A673 (cell line): ENCODE measurements at regions not wholly inside any gene's neighbourhood (a gene's known extent, or its start where the extent isn't known, plus 50 kb on each side); places are given as distances from the start of the nearest gene placed in this dataset.

Experiments used
- EZH2 ChIP-seq: fragments of 200-600 bp; sonication (generic); IDR thresholded peaks from 2 replicates; pipeline ENCODE4 v1.6.1; 2017; ENCODE audit warnings: borderline replicate concordance, low read depth, mild to moderate bottlenecking, mixed read lengths, antibody characterized with exemption, low read length; ENCODE audit not compliant: poor library complexity, severe bottlenecking
- TF ChIP-seq, protein P1 (sequence below): fragments of 300-800, 200-600 bp; sonication (generic); conservative IDR thresholded peaks from 2 replicates; pipeline ENCODE4 v1.5.1; 2017; ENCODE audit warnings: low read depth, mild to moderate bottlenecking, antibody characterized with exemption, low read length, moderate library complexity, mixed read lengths

DNA sequence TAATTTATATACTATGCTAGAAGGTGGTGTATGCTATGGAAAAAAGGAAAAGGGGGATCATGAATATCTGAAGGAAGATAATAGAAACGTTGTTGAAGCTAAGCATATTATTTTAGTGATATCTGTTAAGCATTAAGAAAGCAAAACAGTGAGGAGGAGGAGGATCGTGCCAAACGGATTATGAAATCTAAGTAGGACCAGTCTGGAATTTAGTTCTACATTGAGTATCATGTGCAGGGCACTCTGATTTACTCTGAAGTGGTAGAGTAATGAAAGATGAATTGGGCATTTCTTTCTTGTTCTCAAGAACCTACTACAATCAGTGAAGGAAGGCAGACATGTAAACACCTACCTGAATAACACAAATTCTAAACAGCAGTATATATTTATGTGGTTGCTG lies 195.3 kb downstream of the CYB561 start:
- TF ChIP-seq, protein P1, sequence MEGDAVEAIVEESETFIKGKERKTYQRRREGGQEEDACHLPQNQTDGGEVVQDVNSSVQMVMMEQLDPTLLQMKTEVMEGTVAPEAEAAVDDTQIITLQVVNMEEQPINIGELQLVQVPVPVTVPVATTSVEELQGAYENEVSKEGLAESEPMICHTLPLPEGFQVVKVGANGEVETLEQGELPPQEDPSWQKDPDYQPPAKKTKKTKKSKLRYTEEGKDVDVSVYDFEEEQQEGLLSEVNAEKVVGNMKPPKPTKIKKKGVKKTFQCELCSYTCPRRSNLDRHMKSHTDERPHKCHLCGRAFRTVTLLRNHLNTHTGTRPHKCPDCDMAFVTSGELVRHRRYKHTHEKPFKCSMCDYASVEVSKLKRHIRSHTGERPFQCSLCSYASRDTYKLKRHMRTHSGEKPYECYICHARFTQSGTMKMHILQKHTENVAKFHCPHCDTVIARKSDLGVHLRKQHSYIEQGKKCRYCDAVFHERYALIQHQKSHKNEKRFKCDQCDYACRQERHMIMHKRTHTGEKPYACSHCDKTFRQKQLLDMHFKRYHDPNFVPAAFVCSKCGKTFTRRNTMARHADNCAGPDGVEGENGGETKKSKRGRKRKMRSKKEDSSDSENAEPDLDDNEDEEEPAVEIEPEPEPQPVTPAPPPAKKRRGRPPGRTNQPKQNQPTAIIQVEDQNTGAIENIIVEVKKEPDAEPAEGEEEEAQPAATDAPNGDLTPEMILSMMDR, result no peak
- no peak for TF ChIP-seq EZH2
